ENCODE measurements at regions not wholly inside any gene's neighbourhood (a gene's known extent, or its start where the extent isn't known, plus 50 kb on each side); places are given as distances from the start of the nearest gene placed in this dataset.
"Not testable (repeated sequence)": the region's sequence is repeated elsewhere in the genome, so short reads cannot be mapped to it uniquely, and the experiment has no call there.

DNA sequence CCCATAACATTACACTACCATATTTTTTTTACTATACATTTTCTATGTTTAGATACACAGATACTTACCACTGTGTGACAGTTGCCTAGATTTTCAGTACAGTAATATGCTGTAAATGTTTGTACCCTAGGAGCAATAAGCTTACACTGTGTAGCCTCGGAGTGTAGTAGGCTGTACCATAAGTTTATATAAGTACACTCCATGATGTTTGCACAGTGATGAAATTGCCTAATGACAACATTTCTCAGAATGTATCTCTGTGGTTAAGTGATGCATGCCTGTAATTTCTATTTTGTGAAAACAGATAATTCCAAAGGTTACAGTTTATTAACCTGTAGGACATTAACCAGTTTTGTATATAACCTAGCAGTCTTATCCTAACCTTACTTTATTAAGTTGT lies 128.1 kb upstream of the RBMS1 start:
- DNase-seq (ENCODE audit: low read depth) = no peak
- no peak overlapping the region for H3K4me3 ChIP-seq (ENCODE audit: low read depth, low read length)
- TF ChIP-seq CTCF (conservative IDR thresholded peaks at IDR 0.05; ENCODE audit: low read depth, low read length) = no peak

GRCh38 chr2:160628020-160628637 lies 134.5 kb upstream of the RBMS1 start:
- not testable (repeated sequence) for H3K4me3 ChIP-seq (ENCODE audit: low read depth, low read length); DNase-seq (ENCODE audit: low read depth)

DNA sequence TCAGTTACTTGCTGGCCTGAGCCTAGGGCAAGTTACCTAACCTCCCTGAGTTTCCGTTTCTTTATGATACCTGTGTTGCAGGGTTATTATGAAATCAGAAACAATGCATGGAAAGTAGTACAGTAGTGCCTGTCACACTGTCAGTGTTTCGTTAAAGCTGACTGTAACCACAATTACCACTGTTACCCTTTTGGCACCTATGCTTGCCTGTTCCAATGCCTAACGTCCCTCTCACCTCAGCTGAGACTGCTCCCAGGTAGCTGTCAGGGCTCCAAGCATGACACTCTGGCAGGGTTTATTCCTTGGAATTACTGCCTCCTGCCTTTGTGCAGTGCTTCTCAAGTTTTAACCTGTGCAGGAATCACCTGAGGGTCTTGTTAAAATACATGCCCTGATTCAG lies 135.2 kb upstream of the RBMS1 start:
- DNase-seq (ENCODE audit: low read depth) = no peak
- no peak for TF ChIP-seq CTCF (conservative IDR thresholded peaks at IDR 0.05; ENCODE audit: low read depth, low read length)
- H3K4me3 ChIP-seq (ENCODE audit: low read depth, low read length) = no peak overlapping the region

DNA sequence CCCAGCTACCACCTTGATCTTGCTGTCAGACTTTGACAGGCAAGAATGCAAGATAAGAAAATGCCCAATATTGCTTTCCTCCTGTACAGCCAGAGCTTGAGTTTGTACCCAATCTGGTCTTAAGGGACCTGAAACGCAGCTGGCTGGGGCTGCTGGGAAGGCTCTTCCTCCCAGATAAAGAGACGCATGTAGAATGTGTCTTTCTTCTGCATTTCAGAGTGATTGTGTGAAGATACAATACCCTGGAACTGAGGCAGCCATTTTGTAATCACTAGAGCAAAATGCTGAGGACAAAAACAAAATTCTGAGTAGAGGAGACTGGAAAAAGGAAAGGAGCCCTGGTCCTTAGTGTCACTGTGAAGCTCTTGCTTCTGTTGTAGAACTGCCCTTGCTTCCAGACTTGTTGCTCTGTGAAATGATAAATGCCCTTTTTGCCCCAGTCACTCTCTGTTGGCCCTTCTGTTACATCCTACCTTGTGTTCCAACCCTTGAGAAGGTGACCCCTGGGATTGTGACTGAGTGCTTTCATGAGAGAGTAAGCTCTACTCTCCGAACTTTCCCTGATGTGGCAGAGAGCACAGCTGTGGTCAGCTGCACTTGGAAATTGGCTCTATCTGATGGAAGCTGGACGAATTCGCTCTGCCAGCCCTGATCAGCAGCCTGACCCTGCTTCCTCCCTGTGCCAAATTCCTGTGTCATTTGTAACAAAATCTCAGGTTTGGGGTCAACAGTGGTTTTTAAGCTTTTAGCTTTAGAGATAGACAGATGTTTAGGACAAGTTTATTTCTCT lies 137.4 kb upstream of the RBMS1 start:
- DNase-seq (ENCODE audit: low read depth) = no peak
- no peak for TF ChIP-seq CTCF (conservative IDR thresholded peaks at IDR 0.05; ENCODE audit: low read depth, low read length)

GRCh38 chr2:160632084-160632975 lies 138.7 kb upstream of the RBMS1 start:
- TF ChIP-seq CTCF (conservative IDR thresholded peaks at IDR 0.05; ENCODE audit: low read depth, low read length) = no peak

More for the DNA sequence above, 137.4 kb upstream of the RBMS1 start:
- no peak overlapping the region for H3K4me3 ChIP-seq (ENCODE audit: low read depth, low read length)

GRCh38 chr2:160634436-160634835 lies 140.8 kb upstream of the RBMS1 start:
- TF ChIP-seq CTCF (conservative IDR thresholded peaks at IDR 0.05; ENCODE audit: low read depth, low read length) = no peak
- no peak for DNase-seq (ENCODE audit: low read depth)

More at GRCh38 chr2:160632084-160632975, 138.7 kb upstream of the RBMS1 start:
- no peak for DNase-seq (ENCODE audit: low read depth)
- H3K4me3 ChIP-seq (ENCODE audit: low read depth, low read length) = no peak overlapping the region

DNA sequence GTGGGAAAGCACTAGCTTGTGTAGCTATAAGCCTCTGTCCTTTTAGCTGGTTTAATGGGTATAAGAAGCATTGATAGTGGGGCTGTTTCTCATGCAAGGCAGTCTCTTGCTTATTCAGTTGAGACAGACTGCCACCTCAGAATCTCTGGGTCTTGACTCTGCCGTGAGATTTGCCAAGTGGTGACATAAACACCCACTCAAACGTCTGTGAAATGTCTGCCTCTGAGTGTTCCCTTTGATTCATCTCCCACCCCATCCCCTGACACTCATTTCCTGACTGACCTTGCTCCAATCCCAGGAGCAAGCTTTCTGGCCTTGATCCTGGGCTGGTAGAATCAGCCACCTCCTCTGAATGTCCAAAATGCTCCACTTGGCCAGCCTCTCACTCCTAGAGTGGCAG lies 141.9 kb upstream of the RBMS1 start:
- no peak for TF ChIP-seq CTCF (conservative IDR thresholded peaks at IDR 0.05; ENCODE audit: low read depth, low read length)
- no peak overlapping the region for H3K4me3 ChIP-seq (ENCODE audit: low read depth, low read length)
- DNase-seq (ENCODE audit: low read depth) = no peak

More at GRCh38 chr2:160634436-160634835, 140.8 kb upstream of the RBMS1 start:
- H3K4me3 ChIP-seq (ENCODE audit: low read depth, low read length) = no peak overlapping the region

Measured in epithelial cell of proximal tubule (primary cell).